ENCODE measurements at regions not wholly inside any gene's neighbourhood (a gene's known extent, or its start where the extent isn't known, plus 50 kb on each side); places are given as distances from the start of the nearest gene placed in this dataset.

DNA sequence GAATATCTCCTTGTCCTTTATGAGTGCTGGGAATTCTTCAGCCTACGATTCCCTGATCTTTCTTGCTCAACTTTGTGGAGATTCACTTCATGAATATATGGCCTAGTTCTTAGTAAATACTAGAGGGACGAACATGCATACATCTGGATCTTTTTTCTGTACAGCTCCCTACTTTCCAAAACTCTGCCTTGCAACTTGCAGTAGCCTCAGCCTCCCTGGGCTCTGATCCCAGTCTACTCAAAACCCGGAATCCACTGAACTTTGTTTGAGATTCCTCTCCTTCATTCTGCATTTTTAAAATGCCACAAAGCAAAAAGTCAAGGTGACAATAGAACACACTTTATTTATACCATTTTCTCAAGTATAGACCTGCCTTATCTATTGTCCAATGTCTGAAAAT lies 50.0 kb upstream of the PCDH7 start:
- no peak for DNase-seq
- H3K27me3 ChIP-seq: no peaks in the 10 kb centered on the region

More for the DNA sequence above, 50.0 kb upstream of the PCDH7 start:
- TF ChIP-seq POLR2A (IDR thresholded peaks at IDR 0.05): no peak
- TF ChIP-seq, protein P1, sequence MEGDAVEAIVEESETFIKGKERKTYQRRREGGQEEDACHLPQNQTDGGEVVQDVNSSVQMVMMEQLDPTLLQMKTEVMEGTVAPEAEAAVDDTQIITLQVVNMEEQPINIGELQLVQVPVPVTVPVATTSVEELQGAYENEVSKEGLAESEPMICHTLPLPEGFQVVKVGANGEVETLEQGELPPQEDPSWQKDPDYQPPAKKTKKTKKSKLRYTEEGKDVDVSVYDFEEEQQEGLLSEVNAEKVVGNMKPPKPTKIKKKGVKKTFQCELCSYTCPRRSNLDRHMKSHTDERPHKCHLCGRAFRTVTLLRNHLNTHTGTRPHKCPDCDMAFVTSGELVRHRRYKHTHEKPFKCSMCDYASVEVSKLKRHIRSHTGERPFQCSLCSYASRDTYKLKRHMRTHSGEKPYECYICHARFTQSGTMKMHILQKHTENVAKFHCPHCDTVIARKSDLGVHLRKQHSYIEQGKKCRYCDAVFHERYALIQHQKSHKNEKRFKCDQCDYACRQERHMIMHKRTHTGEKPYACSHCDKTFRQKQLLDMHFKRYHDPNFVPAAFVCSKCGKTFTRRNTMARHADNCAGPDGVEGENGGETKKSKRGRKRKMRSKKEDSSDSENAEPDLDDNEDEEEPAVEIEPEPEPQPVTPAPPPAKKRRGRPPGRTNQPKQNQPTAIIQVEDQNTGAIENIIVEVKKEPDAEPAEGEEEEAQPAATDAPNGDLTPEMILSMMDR (IDR thresholded peaks at IDR 0.05): no peak
- no peak overlapping the region for H3K27ac ChIP-seq
- intact Hi-C loops (cut with DNase I): no loop called here
- H3K9me3 ChIP-seq (replicated peaks in 1 of 3): no peaks in the 10 kb centered on the region
- WGBS, 4 donors: 59 to 75% (median 64%) methylated on average over 3 of the region's 3 CpGs
- H3K4me3 ChIP-seq: no peak overlapping the region
- H3K36me3 ChIP-seq (replicated peaks in 1 of 2): no peaks in the 10 kb centered on the region
- H3K4me1 ChIP-seq (replicated peaks in 1 of 2): no peaks in the 10 kb centered on the region

Small RNA genes in the stretch of these regions (small RNA-seq; reads per million reads assigned to genes)
- gene AC097510.1: 0 reads per million in 2 donors

All from adrenal gland (tissue), 9 donors.